ENCODE measurements at regions not wholly inside any gene's neighbourhood (a gene's known extent, or its start where the extent isn't known, plus 50 kb on each side); places are given as distances from the start of the nearest gene placed in this dataset.
"Not testable (repeated sequence)": the region's sequence is repeated elsewhere in the genome, so short reads cannot be mapped to it uniquely, and the experiment has no call there.

DNA sequence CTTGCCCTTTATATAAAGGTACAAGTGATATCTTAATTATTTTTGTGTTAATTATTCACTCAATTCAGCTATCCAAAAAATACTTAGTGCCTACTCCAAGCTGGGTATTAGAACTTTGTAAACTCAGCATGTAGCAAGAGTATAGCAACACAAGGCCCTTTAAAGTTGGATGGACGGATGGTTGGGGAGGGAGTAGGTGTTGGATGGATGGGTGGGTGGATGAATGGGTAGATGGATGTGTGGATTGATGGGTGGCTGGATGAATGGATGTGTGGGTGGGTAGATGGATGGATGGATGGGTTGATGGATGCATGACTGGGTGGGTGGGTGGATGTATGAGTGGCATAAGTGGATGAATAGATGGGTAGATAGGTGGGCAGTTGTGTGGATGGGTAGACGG, 211.5 kb downstream of the BANP start:
- 100% methylated on average over 1 of the region's 2 CpGs for whole genome bisulfite sequencing, 2 experiments (ENCODE audit: extremely low coverage in 1 of 2, insufficient coverage in 1 of 2, insufficient read length in 1 of 2, insufficient replicate concordance in 2 of 2, low coverage in 1 of 2, low lambda C conversion rate in 2 of 2, missing lambda C conversion rate in 1 of 2)
- H2BK15ac ChIP-seq (ENCODE audit: low read length); H3K9me3 ChIP-seq (ENCODE audit: insufficient read depth in 2 of 2, low read depth in 1 of 2, low read length in 1 of 2); H2BK12ac ChIP-seq (ENCODE audit: low read depth, low read length); H2AK5ac ChIP-seq (ENCODE audit: low read depth, low read length); H3K27ac ChIP-seq (ENCODE audit: low read depth, low read length); H3K56ac ChIP-seq (replicated peaks; ENCODE audit: insufficient read length, low read depth, low read length); FAIRE-seq; POLR2A ChIA-PET (ENCODE audit: partially characterized antibody); H3K36me3 ChIP-seq (ENCODE audit: control insufficient read depth in 2 of 4, insufficient read depth in 4 of 4, low read length in 3 of 4); H3K18ac ChIP-seq (ENCODE audit: extremely low read depth, low read length); H2BK20ac ChIP-seq (ENCODE audit: low read length); H4K8ac ChIP-seq (ENCODE audit: extremely low read depth, insufficient read depth, low read length); H3K9ac ChIP-seq (replicated peaks in 1 of 4; ENCODE audit: extremely low read depth in 1 of 4, low read depth in 3 of 4, low read length in 3 of 4); H3K4me3 ChIP-seq (ENCODE audit: extremely low read depth in 1 of 4, insufficient read depth in 2 of 4, low read depth in 3 of 4, low read length in 4 of 4); CTCF ChIA-PET (ENCODE audit: partially characterized antibody); H3K14ac ChIP-seq (ENCODE audit: insufficient read length); H4K91ac ChIP-seq (replicated peaks; ENCODE audit: insufficient read length, low read length); H3K4ac ChIP-seq (replicated peaks; ENCODE audit: insufficient read length, low read depth, low read length); H4K5ac ChIP-seq (ENCODE audit: insufficient read length, low read depth, low read length); H2BK5ac ChIP-seq (ENCODE audit: low read depth, low read length); H2BK120ac ChIP-seq (replicated peaks; ENCODE audit: low read depth, low read length); H4K20me1 ChIP-seq (replicated peaks in 1 of 2; ENCODE audit: control insufficient read depth in 1 of 2, insufficient read depth in 2 of 2, low read length in 2 of 2); H3K23ac ChIP-seq (ENCODE audit: insufficient read length); H3K4me2 ChIP-seq (ENCODE audit: insufficient read depth in 1 of 2, low read depth in 2 of 2, low read length in 2 of 2); H2AFZ ChIP-seq (ENCODE audit: low read length); DNase-seq (ENCODE audit: low read depth in 1 of 2, low spot score in 2 of 2); H3K79me2 ChIP-seq (ENCODE audit: control insufficient read depth in 1 of 2, insufficient read depth in 2 of 2, low read length in 2 of 2); H3K4me1 ChIP-seq (replicated peaks in 1 of 4; ENCODE audit: control insufficient read depth in 3 of 4, insufficient read depth in 4 of 4, low read length in 3 of 4); H3K79me1 ChIP-seq (ENCODE audit: low read depth, low read length); H3K27me3 ChIP-seq (replicated peaks in 1 of 4; ENCODE audit: control insufficient read depth in 3 of 4, extremely low read depth in 1 of 4, insufficient read depth in 3 of 4, low read length in 3 of 4): not testable (repeated sequence)
- H3K23me2 ChIP-seq (ENCODE audit: low read depth, low read length): peaks cover 12% of the 10 kb centered on the region; the same call in 1 of the 2 replicates

- H4K5ac ChIP-seq (ENCODE audit: insufficient read length, low read depth, low read length); H3K14ac ChIP-seq (ENCODE audit: insufficient read length); H3K79me2 ChIP-seq (ENCODE audit: control insufficient read depth in 1 of 2, insufficient read depth in 2 of 2, low read length in 2 of 2); H3K4me1 ChIP-seq (replicated peaks in 1 of 4; ENCODE audit: control insufficient read depth in 3 of 4, insufficient read depth in 4 of 4, low read length in 3 of 4); DNase-seq (ENCODE audit: low read depth in 1 of 2, low spot score in 2 of 2); H2BK12ac ChIP-seq (ENCODE audit: low read depth, low read length); H3K4me2 ChIP-seq (ENCODE audit: insufficient read depth in 1 of 2, low read depth in 2 of 2, low read length in 2 of 2); H4K8ac ChIP-seq (ENCODE audit: extremely low read depth, insufficient read depth, low read length); H2BK20ac ChIP-seq (ENCODE audit: low read length); H2AK5ac ChIP-seq (ENCODE audit: low read depth, low read length); POLR2A ChIA-PET (ENCODE audit: partially characterized antibody); H3K18ac ChIP-seq (ENCODE audit: extremely low read depth, low read length); H3K4me3 ChIP-seq (ENCODE audit: extremely low read depth in 1 of 4, insufficient read depth in 2 of 4, low read depth in 3 of 4, low read length in 4 of 4); H3K56ac ChIP-seq (replicated peaks; ENCODE audit: insufficient read length, low read depth, low read length); H3K27ac ChIP-seq (ENCODE audit: low read depth, low read length); FAIRE-seq; H4K20me1 ChIP-seq (replicated peaks in 1 of 2; ENCODE audit: control insufficient read depth in 1 of 2, insufficient read depth in 2 of 2, low read length in 2 of 2); H3K9ac ChIP-seq (replicated peaks in 1 of 4; ENCODE audit: extremely low read depth in 1 of 4, low read depth in 3 of 4, low read length in 3 of 4); H3K27me3 ChIP-seq (replicated peaks in 1 of 4; ENCODE audit: control insufficient read depth in 3 of 4, extremely low read depth in 1 of 4, insufficient read depth in 3 of 4, low read length in 3 of 4); H3K9me3 ChIP-seq (ENCODE audit: insufficient read depth in 2 of 2, low read depth in 1 of 2, low read length in 1 of 2); H2BK5ac ChIP-seq (ENCODE audit: low read depth, low read length); H2BK15ac ChIP-seq (ENCODE audit: low read length); H3K4ac ChIP-seq (replicated peaks; ENCODE audit: insufficient read length, low read depth, low read length); H4K91ac ChIP-seq (replicated peaks; ENCODE audit: insufficient read length, low read length); CTCF ChIA-PET (ENCODE audit: partially characterized antibody); H2AFZ ChIP-seq (ENCODE audit: low read length); H2BK120ac ChIP-seq (replicated peaks; ENCODE audit: low read depth, low read length); H3K23ac ChIP-seq (ENCODE audit: insufficient read length); H3K36me3 ChIP-seq (ENCODE audit: control insufficient read depth in 2 of 4, insufficient read depth in 4 of 4, low read length in 3 of 4); H3K79me1 ChIP-seq (ENCODE audit: low read depth, low read length): not testable (repeated sequence)
- 86% methylated on average over 12 of the region's 12 CpGs; no CpG with 5 or more reads in 1 of the 2 experiments for WGBS, 2 experiments (ENCODE audit: extremely low coverage in 1 of 2, insufficient coverage in 1 of 2, insufficient read length in 1 of 2, insufficient replicate concordance in 2 of 2, low coverage in 1 of 2, low lambda C conversion rate in 2 of 2, missing lambda C conversion rate in 1 of 2)
- peaks cover 12% of the 10 kb centered on the region; the same call in 1 of the 2 replicates for H3K23me2 ChIP-seq (ENCODE audit: low read depth, low read length)
These were observed 213.2 kb downstream of the BANP start for GRCh38 chr16:88164196-88165039.

Data from H1 (cell line).